ENCODE measurements at regions not wholly inside any gene's neighbourhood (a gene's known extent, or its start where the extent isn't known, plus 50 kb on each side); places are given as distances from the start of the nearest gene placed in this dataset.

DNA sequence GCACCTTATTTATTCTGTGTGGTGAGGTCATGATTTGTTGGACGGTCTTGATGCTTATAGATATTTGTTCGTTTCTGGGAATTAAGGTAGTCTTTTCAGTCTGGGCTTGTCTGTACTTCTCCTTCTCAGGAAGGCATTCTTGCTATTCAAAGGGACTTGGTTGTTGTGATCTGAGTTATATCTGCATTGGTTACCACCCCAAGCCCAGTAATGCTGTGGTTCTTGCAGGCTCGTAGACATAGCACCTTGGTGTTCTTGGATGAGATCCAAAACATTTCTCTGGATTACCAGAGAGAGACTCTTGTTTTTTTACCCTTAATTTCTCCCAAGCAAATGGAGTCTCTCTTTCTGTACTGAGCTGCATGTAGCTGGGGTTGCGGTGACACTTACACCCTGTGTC is 128.0 kb upstream of the CBLB start:
- no peak overlapping the region for H3K27ac Mint-ChIP-seq
- Histone ChIP-seq H3K4me2 (no peak overlapping the region), H3K4me3 (no peak overlapping the region), H3K4me1 (no peaks in the 10 kb centered on the region), H4K20me1 (ENCODE audit: low read depth) (no peaks in the 10 kb centered on the region), H3K9me3 (ENCODE audit: low read depth) (no peaks in the 10 kb centered on the region), H3K36me3 (no peaks in the 10 kb centered on the region), H2AFZ (replicated peaks) (no peak overlapping the region), H3F3A (ENCODE audit: low read depth) (no peaks in the 10 kb centered on the region), H3K79me2 (ENCODE audit: low read depth) (no peaks in the 10 kb centered on the region), H3K27me3 (no peaks in the 10 kb centered on the region), H3K27ac (no peak overlapping the region), H3K9ac (no peak overlapping the region)
- H3K4me1 Mint-ChIP-seq, result no peaks in the 10 kb centered on the region
- no peak overlapping the region for H3K4me3 Mint-ChIP-seq
- H3K27me3 Mint-ChIP-seq (ENCODE audit: insufficient read depth, low read depth), result no peaks in the 10 kb centered on the region
- H3K36me3 Mint-ChIP-seq, result no peaks in the 10 kb centered on the region
- no peak for DNase-seq (ENCODE audit: low spot score)
- peaks cover 18% of the 10 kb centered on the region for H3K9me3 Mint-ChIP-seq
- TF ChIP-seq EZH2 (IDR thresholded peaks at IDR 0.05) (no peak), EZH2phosphoT487 (IDR thresholded peaks at IDR 0.05) (no peak)
- TF ChIP-seq, protein P1, sequence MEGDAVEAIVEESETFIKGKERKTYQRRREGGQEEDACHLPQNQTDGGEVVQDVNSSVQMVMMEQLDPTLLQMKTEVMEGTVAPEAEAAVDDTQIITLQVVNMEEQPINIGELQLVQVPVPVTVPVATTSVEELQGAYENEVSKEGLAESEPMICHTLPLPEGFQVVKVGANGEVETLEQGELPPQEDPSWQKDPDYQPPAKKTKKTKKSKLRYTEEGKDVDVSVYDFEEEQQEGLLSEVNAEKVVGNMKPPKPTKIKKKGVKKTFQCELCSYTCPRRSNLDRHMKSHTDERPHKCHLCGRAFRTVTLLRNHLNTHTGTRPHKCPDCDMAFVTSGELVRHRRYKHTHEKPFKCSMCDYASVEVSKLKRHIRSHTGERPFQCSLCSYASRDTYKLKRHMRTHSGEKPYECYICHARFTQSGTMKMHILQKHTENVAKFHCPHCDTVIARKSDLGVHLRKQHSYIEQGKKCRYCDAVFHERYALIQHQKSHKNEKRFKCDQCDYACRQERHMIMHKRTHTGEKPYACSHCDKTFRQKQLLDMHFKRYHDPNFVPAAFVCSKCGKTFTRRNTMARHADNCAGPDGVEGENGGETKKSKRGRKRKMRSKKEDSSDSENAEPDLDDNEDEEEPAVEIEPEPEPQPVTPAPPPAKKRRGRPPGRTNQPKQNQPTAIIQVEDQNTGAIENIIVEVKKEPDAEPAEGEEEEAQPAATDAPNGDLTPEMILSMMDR (IDR thresholded peaks at IDR 0.05), result no peak

DNA sequence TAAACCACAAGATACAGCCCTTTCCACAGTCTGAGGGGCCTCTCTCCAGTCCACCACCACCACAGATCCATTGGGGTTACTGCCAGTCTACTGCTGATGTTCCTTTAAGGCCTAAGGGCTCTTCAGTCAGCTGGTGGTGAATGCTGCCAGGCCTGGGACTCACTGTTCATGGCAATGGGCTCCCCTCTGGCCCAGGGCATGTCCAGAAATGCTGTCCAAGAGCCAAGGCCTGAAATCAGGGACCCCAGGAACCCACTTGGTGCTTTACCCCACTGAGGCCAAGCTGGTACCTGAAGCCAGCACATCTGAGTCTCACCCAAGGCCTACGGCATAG is 128.6 kb upstream of the CBLB start:
- Mint-ChIP-seq H3K4me1 (no peaks in the 10 kb centered on the region), H3K9me3 (peaks cover 18% of the 10 kb centered on the region), H3K36me3 (no peaks in the 10 kb centered on the region), H3K27ac (no peak overlapping the region), H3K27me3 (ENCODE audit: insufficient read depth, low read depth) (no peaks in the 10 kb centered on the region), H3K4me3 (no peak overlapping the region)
- Histone ChIP-seq H3K9me3 (ENCODE audit: low read depth) (no peaks in the 10 kb centered on the region), H3K79me2 (ENCODE audit: low read depth) (no peaks in the 10 kb centered on the region), H3K27me3 (no peaks in the 10 kb centered on the region), H3K4me3 (no peak overlapping the region), H3K9ac (no peak overlapping the region), H3K4me1 (no peaks in the 10 kb centered on the region), H3K36me3 (no peaks in the 10 kb centered on the region), H4K20me1 (ENCODE audit: low read depth) (no peaks in the 10 kb centered on the region), H3K27ac (no peak overlapping the region), H3K4me2 (no peak overlapping the region), H2AFZ (replicated peaks) (no peak overlapping the region), H3F3A (ENCODE audit: low read depth) (no peaks in the 10 kb centered on the region)
- DNase-seq (ENCODE audit: low spot score), result no peak
- no peak for TF ChIP-seq EZH2 (IDR thresholded peaks at IDR 0.05)
- TF ChIP-seq EZH2phosphoT487 (IDR thresholded peaks at IDR 0.05), result no peak
- TF ChIP-seq, protein P1 (IDR thresholded peaks at IDR 0.05), result no peak

DNA sequence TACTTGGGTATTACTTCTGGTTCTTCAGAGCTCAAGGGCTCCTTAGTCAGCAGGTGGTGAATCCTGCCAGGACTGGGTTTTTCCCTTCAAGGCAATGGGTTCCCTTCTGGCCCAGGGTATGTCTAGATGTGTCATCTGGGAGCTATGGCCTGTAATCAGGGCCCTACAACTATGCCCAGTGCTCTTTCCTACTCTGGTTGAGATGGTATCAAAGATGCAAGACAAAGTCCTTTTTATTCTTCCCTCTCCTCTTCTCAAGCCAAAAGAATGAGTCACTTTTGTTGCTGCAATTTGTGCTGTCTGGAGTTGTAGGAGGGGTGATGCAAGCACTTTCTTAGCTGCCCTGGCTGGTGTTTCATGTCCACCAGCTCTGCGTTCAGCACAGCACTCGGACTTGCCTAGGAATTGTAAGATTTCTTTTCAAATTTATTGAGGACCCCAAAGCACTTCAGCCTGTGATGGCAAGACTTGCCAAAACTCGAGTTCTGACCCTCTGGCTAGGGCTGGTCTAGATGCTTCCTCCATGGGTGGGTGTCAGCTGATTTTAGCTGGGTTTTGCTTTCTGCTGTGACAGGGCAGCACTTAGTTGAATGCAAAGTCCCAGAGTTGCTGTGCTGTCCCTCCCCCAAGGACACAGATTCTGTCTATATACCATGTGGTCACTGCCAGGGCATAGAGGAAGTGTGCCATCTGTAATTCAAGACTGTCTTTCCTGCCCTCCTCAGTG is 129.2 kb upstream of the CBLB start:
- Histone ChIP-seq H3K79me2 (ENCODE audit: low read depth) (no peaks in the 10 kb centered on the region), H3K27ac (no peak overlapping the region), H3K4me2 (no peak overlapping the region), H3K9me3 (ENCODE audit: low read depth) (no peaks in the 10 kb centered on the region), H3K9ac (no peak overlapping the region), H3K27me3 (no peaks in the 10 kb centered on the region), H3K36me3 (no peaks in the 10 kb centered on the region), H3K4me1 (no peaks in the 10 kb centered on the region), H3K4me3 (no peak overlapping the region), H3F3A (ENCODE audit: low read depth) (no peaks in the 10 kb centered on the region), H2AFZ (replicated peaks) (no peak overlapping the region), H4K20me1 (ENCODE audit: low read depth) (no peaks in the 10 kb centered on the region)
- Mint-ChIP-seq H3K4me1 (no peaks in the 10 kb centered on the region), H3K27me3 (ENCODE audit: insufficient read depth, low read depth) (no peaks in the 10 kb centered on the region), H3K4me3 (no peak overlapping the region), H3K27ac (no peak overlapping the region), H3K9me3 (peaks cover 18% of the 10 kb centered on the region), H3K36me3 (no peaks in the 10 kb centered on the region)
- TF ChIP-seq EZH2phosphoT487 (IDR thresholded peaks at IDR 0.05), result no peak
- TF ChIP-seq EZH2 (IDR thresholded peaks at IDR 0.05), result no peak
- no peak for DNase-seq (ENCODE audit: low spot score)

DNA sequence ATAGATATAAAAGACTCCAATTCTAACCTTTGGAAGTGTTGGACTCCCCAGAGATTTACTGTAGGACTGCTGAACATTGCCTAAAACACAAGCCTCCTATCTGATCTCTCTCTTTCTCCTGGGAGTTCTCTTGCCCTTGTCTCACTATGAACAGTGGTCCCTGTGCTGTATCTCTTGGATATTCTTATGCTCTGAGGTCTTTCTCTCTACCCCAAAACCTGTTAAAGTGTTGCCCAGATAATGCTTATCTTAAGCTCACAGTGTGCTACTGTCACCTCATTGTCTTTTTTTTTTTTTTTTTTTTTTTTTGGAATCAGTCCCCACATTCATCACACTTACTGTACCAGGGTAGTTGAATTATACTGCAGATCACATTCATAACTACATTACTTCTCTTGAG is 131.0 kb upstream of the CBLB start:
- Histone ChIP-seq H3K27ac (no peak overlapping the region), H3F3A (ENCODE audit: low read depth) (no peaks in the 10 kb centered on the region), H3K27me3 (no peaks in the 10 kb centered on the region), H3K36me3 (no peaks in the 10 kb centered on the region), H3K9ac (no peak overlapping the region), H3K9me3 (ENCODE audit: low read depth) (no peaks in the 10 kb centered on the region), H3K79me2 (ENCODE audit: low read depth) (no peaks in the 10 kb centered on the region), H4K20me1 (ENCODE audit: low read depth) (no peaks in the 10 kb centered on the region), H3K4me3 (no peak overlapping the region), H3K4me2 (no peak overlapping the region), H3K4me1 (no peaks in the 10 kb centered on the region), H2AFZ (replicated peaks) (no peak overlapping the region)
- no peaks in the 10 kb centered on the region for H3K36me3 Mint-ChIP-seq
- TF ChIP-seq, protein P1 (IDR thresholded peaks at IDR 0.05), result no peak
- no peak for TF ChIP-seq EZH2phosphoT487 (IDR thresholded peaks at IDR 0.05)
- H3K9me3 Mint-ChIP-seq, result peaks cover 18% of the 10 kb centered on the region
- no peak overlapping the region for H3K4me3 Mint-ChIP-seq
- H3K4me1 Mint-ChIP-seq, result no peaks in the 10 kb centered on the region
- H3K27ac Mint-ChIP-seq, result no peak overlapping the region
- no peak for DNase-seq (ENCODE audit: low spot score)
- H3K27me3 Mint-ChIP-seq (ENCODE audit: insufficient read depth, low read depth), result no peaks in the 10 kb centered on the region

Measured in neural progenitor cell (in vitro differentiated cells).